OCI-LY7 (cell line): ENCODE measurements at regions not wholly inside any gene's neighbourhood (a gene's known extent, or its start where the extent isn't known, plus 50 kb on each side); places are given as distances from the start of the nearest gene placed in this dataset.

Experiments
- CTCF ChIP-seq: fragments of 200-600 bp; sonication (generic); conservative IDR thresholded peaks from 2 replicates; pipeline ENCODE4 v1.5.1; 2014; ENCODE audit warnings: mild to moderate bottlenecking, antibody characterized with exemption, low read length, moderate library complexity, mixed read lengths
- EZH2phosphoT487 ChIP-seq: fragments of 200-600 bp; sonication (generic); IDR thresholded peaks from 2 replicates; pipeline ENCODE4 v1.6.1; 2018; ENCODE audit warnings: low read depth, borderline replicate concordance, mild to moderate bottlenecking, mixed run types, antibody characterized with exemption, low read length, moderate library complexity, mixed read lengths

DNA sequence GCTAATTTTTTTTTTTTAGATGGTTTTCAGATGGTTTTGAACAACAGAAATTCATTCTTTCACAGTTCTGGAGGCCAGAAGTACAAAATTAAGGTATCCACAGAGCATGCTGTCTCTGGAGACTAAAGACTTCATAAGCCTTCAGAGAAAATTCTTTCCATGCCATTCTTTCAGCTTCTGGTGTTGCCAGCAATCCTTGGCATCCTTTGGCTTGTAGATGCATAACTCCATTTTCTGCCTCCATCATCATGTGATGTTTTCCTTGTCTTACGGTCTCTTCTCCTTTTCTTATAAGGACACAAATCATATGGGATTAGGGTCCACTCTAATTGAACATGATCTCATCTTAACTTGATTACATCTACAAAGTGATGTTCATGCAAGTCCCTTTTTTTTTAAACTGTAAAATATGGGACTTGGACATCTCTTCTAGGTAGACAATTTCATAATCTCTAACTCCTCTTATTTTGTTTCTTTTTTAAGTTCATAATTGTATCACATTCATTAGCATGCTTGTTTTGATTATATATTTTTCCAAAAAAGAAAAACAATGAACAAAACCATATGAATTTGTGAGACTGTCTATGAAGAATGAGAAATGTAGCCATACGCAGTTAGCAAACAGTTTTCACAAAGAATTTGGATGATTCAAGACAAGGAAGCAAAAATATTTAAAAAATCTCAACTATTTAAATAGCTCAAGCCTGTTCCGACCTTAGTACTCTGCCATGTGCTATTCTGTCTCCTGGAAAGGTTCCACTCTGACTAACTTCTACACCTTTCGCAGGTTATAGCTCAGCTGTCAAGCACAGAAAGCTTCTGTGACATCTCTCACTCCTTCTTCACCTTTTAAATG lies 53.1 kb upstream of the GIMD1 start:
- TF ChIP-seq CTCF (no peak), EZH2phosphoT487 (no peak)
